H1 (cell line): ENCODE measurements at regions not wholly inside any gene's neighbourhood (a gene's known extent, or its start where the extent isn't known, plus 50 kb on each side); places are given as distances from the start of the nearest gene placed in this dataset.

ENCODE experiments used
- CHD1 ChIP-seq: IDR thresholded peaks from 2 replicates; pipeline ENCODE4 v1.6.1; 2012; ENCODE audit warnings: low read depth, low read length, improper control_type of control experiment
- GTF2F1 ChIP-seq: IDR thresholded peaks from 2 replicates; pipeline ENCODE4 v1.6.1; 2012; ENCODE audit warnings: low read depth, low read length, improper control_type of control experiment, borderline replicate concordance
- NANOG ChIP-seq: IDR thresholded peaks from 2 replicates; pipeline ENCODE4 v1.6.1; 2011; ENCODE audit warnings: low read length, low read depth, mild to moderate bottlenecking, inconsistent platforms; ENCODE audit not compliant: insufficient read depth, poor library complexity, severe bottlenecking
- SIN3A ChIP-seq, 2 experiments: IDR thresholded peaks in 1 of 2; conservative IDR thresholded peaks in 1 of 2; 2 replicates each; pipeline ENCODE4 v1.6.1; 2011 to 2012; ENCODE audit warnings: low read length in 2 of 2, improper control_type of control experiment in 1 of 2, low read depth in 1 of 2, mild to moderate bottlenecking in 1 of 2
- TBP ChIP-seq: IDR thresholded peaks from 2 replicates; pipeline ENCODE4 v1.6.1; 2011; ENCODE audit warnings: low read depth, low read length, improper control_type of control experiment
- TEAD4 ChIP-seq: IDR thresholded peaks from 2 replicates; pipeline ENCODE4 v1.6.1; 2012; ENCODE audit warnings: low read depth, low read length, inconsistent platforms, mixed read lengths
- TF ChIP-seq, protein P1 (sequence below): fragments of 300-600 bp; sonication (generic); IDR thresholded peaks from 2 replicates; pipeline ENCODE4 v1.7.1; 2012; ENCODE audit warnings: low read length, moderate library complexity, mild to moderate bottlenecking, inconsistent platforms; ENCODE audit not compliant: insufficient replicate concordance
- TF ChIP-seq, protein P2 (sequence below): IDR thresholded peaks from 2 replicates; pipeline ENCODE4 v1.6.1; 2012; ENCODE audit warnings: inconsistent platforms

GRCh38 chr2:176709149-176709951 is 440.1 kb downstream of the MTX2 start (continued):
- TF ChIP-seq, protein P1, sequence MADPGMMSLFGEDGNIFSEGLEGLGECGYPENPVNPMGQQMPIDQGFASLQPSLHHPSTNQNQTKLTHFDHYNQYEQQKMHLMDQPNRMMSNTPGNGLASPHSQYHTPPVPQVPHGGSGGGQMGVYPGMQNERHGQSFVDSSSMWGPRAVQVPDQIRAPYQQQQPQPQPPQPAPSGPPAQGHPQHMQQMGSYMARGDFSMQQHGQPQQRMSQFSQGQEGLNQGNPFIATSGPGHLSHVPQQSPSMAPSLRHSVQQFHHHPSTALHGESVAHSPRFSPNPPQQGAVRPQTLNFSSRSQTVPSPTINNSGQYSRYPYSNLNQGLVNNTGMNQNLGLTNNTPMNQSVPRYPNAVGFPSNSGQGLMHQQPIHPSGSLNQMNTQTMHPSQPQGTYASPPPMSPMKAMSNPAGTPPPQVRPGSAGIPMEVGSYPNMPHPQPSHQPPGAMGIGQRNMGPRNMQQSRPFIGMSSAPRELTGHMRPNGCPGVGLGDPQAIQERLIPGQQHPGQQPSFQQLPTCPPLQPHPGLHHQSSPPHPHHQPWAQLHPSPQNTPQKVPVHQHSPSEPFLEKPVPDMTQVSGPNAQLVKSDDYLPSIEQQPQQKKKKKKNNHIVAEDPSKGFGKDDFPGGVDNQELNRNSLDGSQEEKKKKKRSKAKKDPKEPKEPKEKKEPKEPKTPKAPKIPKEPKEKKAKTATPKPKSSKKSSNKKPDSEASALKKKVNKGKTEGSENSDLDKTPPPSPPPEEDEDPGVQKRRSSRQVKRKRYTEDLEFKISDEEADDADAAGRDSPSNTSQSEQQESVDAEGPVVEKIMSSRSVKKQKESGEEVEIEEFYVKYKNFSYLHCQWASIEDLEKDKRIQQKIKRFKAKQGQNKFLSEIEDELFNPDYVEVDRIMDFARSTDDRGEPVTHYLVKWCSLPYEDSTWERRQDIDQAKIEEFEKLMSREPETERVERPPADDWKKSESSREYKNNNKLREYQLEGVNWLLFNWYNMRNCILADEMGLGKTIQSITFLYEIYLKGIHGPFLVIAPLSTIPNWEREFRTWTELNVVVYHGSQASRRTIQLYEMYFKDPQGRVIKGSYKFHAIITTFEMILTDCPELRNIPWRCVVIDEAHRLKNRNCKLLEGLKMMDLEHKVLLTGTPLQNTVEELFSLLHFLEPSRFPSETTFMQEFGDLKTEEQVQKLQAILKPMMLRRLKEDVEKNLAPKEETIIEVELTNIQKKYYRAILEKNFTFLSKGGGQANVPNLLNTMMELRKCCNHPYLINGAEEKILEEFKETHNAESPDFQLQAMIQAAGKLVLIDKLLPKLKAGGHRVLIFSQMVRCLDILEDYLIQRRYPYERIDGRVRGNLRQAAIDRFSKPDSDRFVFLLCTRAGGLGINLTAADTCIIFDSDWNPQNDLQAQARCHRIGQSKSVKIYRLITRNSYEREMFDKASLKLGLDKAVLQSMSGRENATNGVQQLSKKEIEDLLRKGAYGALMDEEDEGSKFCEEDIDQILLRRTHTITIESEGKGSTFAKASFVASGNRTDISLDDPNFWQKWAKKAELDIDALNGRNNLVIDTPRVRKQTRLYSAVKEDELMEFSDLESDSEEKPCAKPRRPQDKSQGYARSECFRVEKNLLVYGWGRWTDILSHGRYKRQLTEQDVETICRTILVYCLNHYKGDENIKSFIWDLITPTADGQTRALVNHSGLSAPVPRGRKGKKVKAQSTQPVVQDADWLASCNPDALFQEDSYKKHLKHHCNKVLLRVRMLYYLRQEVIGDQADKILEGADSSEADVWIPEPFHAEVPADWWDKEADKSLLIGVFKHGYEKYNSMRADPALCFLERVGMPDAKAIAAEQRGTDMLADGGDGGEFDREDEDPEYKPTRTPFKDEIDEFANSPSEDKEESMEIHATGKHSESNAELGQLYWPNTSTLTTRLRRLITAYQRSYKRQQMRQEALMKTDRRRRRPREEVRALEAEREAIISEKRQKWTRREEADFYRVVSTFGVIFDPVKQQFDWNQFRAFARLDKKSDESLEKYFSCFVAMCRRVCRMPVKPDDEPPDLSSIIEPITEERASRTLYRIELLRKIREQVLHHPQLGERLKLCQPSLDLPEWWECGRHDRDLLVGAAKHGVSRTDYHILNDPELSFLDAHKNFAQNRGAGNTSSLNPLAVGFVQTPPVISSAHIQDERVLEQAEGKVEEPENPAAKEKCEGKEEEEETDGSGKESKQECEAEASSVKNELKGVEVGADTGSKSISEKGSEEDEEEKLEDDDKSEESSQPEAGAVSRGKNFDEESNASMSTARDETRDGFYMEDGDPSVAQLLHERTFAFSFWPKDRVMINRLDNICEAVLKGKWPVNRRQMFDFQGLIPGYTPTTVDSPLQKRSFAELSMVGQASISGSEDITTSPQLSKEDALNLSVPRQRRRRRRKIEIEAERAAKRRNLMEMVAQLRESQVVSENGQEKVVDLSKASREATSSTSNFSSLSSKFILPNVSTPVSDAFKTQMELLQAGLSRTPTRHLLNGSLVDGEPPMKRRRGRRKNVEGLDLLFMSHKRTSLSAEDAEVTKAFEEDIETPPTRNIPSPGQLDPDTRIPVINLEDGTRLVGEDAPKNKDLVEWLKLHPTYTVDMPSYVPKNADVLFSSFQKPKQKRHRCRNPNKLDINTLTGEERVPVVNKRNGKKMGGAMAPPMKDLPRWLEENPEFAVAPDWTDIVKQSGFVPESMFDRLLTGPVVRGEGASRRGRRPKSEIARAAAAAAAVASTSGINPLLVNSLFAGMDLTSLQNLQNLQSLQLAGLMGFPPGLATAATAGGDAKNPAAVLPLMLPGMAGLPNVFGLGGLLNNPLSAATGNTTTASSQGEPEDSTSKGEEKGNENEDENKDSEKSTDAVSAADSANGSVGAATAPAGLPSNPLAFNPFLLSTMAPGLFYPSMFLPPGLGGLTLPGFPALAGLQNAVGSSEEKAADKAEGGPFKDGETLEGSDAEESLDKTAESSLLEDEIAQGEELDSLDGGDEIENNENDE = no peak
- no peak for TF ChIP-seq TBP
- no peak for TF ChIP-seq TEAD4
- TF ChIP-seq CHD1 = no peak
- TF ChIP-seq, protein P2, sequence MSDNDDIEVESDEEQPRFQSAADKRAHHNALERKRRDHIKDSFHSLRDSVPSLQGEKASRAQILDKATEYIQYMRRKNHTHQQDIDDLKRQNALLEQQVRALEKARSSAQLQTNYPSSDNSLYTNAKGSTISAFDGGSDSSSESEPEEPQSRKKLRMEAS = no peak
- TF ChIP-seq GTF2F1 = no peak
- no peak for TF ChIP-seq NANOG
- no peak for TF ChIP-seq SIN3A (conservative IDR thresholded peaks at IDR 0.05 in 1 of 2, IDR thresholded peaks at IDR 0.05 in 1 of 2; ENCODE audit: low read depth in 1 of 2, low read length in 2 of 2)
- TF ChIP-seq, all 59 proteins: peak for 0
